Neural progenitor cell (in vitro differentiated cells): ENCODE measurements at regions not wholly inside any gene's neighbourhood (a gene's known extent, or its start where the extent isn't known, plus 50 kb on each side); places are given as distances from the start of the nearest gene placed in this dataset.

Experiments
- DNase-seq: peaks from one replicate; pipeline ENCODE4 v3.0.0-alpha.2; 2016; ENCODE audit warnings: low spot score
- H2AFZ ChIP-seq: fragments of 200-600 bp; sonication (generic); replicated peaks from 2 replicates; pipeline ENCODE4 v1.6.1; 2016; ENCODE audit warnings: antibody characterized with exemption
- H3F3A ChIP-seq: fragments of 200-600 bp; sonication (generic); 2 replicates; pipeline ENCODE4 v1.6.1; 2016; ENCODE audit warnings: antibody characterized with exemption, low read depth
- H3K27ac ChIP-seq: fragments of 200-600 bp; sonication (generic); 2 replicates; pipeline ENCODE4 v1.5.1; 2016; ENCODE audit warnings: mild to moderate bottlenecking
- H3K27me3 ChIP-seq: fragments of 200-600 bp; sonication (generic); 2 replicates; pipeline ENCODE4 v1.6.1; 2016; ENCODE audit warnings: mild to moderate bottlenecking, moderate library complexity
- H3K36me3 ChIP-seq: fragments of 200-600 bp; sonication (generic); 2 replicates; pipeline ENCODE4 v1.5.1; 2016
- H3K4me1 ChIP-seq: fragments of 200-600 bp; sonication (generic); 2 replicates; pipeline ENCODE4 v1.6.1; 2016; ENCODE audit warnings: mixed run types
- H3K4me2 ChIP-seq: fragments of 200-600 bp; sonication (generic); 2 replicates; pipeline ENCODE4 v1.6.1; 2016
- H3K4me3 ChIP-seq: fragments of 200-600 bp; sonication (generic); 2 replicates; pipeline ENCODE4 v1.5.1; 2016
- H3K79me2 ChIP-seq: fragments of 200-600 bp; sonication (generic); 2 replicates; pipeline ENCODE4 v1.6.1; 2016; ENCODE audit warnings: low read depth
- H3K9ac ChIP-seq: fragments of 200-600 bp; sonication (generic); 2 replicates; pipeline ENCODE4 v1.6.1; 2016
- H3K9me3 ChIP-seq: fragments of 200-600 bp; sonication (generic); 2 replicates; pipeline ENCODE4 v1.5.1; 2016; ENCODE audit warnings: low read depth
- H4K20me1 ChIP-seq: fragments of 200-600 bp; sonication (generic); 2 replicates; pipeline ENCODE4 v1.6.1; 2016; ENCODE audit warnings: low read depth
- H3K27ac Mint-ChIP-seq: 3 replicates; pipeline ENCODE4 v1.8.0; 2021; ENCODE audit warnings: mixed read lengths
- H3K27me3 Mint-ChIP-seq: 2 replicates; pipeline ENCODE4 v1.8.0; 2022; ENCODE audit warnings: low read depth, mild to moderate bottlenecking, inconsistent platforms, moderate library complexity, mixed read lengths; ENCODE audit not compliant: insufficient read depth
- H3K36me3 Mint-ChIP-seq: 3 replicates; pipeline ENCODE4 v1.8.0; 2021; ENCODE audit warnings: mixed read lengths
- H3K4me1 Mint-ChIP-seq: 3 replicates; pipeline ENCODE4 v1.8.0; 2021; ENCODE audit warnings: mixed read lengths
- H3K4me3 Mint-ChIP-seq: 3 replicates; pipeline ENCODE4 v1.8.0; 2021; ENCODE audit warnings: mild to moderate bottlenecking, moderate library complexity, mixed read lengths
- H3K9me3 Mint-ChIP-seq: 3 replicates; pipeline ENCODE4 v1.8.0; 2020; ENCODE audit warnings: mixed read lengths
- CTCF ChIP-seq: fragments of 200-600 bp; sonication (generic); IDR thresholded peaks from 2 replicates; pipeline ENCODE4 v1.5.1; 2017; ENCODE audit warnings: antibody characterized with exemption, mild to moderate bottlenecking
- EZH2 ChIP-seq: fragments of 200-600 bp; sonication (generic); IDR thresholded peaks from 2 replicates; pipeline ENCODE4 v1.6.1; 2017; ENCODE audit warnings: antibody characterized with exemption, mild to moderate bottlenecking, moderate library complexity
- EZH2phosphoT487 ChIP-seq: fragments of 200-600 bp; sonication (generic); IDR thresholded peaks from 2 replicates; pipeline ENCODE4 v1.6.1; 2017; ENCODE audit warnings: antibody characterized with exemption

GRCh38 chr9:97759581-97760288 is 62.6 kb upstream of the XPA start:
- H3K27me3 Mint-ChIP-seq: peaks cover 18% of the 10 kb centered on the region

GRCh38 chr9:97761056-97761598 is 64.0 kb upstream of the XPA start:
- peaks cover 4% of the 10 kb centered on the region for H3K4me1 ChIP-seq
- peaks cover 18% of the 10 kb centered on the region for H3K27me3 Mint-ChIP-seq
- H3K9me3 Mint-ChIP-seq: no peaks in the 10 kb centered on the region

More at GRCh38 chr9:97759581-97760288, 62.6 kb upstream of the XPA start:
- Mint-ChIP-seq H3K36me3 (no peaks in the 10 kb centered on the region), H3K4me3 (no peak overlapping the region), H3K9me3 (no peaks in the 10 kb centered on the region), H3K4me1 (no peaks in the 10 kb centered on the region), H3K27ac (no peak overlapping the region)
- H3K36me3 ChIP-seq: no peaks in the 10 kb centered on the region
- H3K4me3 ChIP-seq: no peak overlapping the region
- peaks cover 21% of the 10 kb centered on the region for H3K27me3 ChIP-seq
- H3K4me2 ChIP-seq: no peak overlapping the region
- no peak overlapping the region for H2AFZ ChIP-seq
- H4K20me1 ChIP-seq: no peaks in the 10 kb centered on the region
- H3F3A ChIP-seq: no peaks in the 10 kb centered on the region
- no peaks in the 10 kb centered on the region for H3K79me2 ChIP-seq
- H3K27ac ChIP-seq: no peak overlapping the region
- no peak for TF ChIP-seq CTCF
- TF ChIP-seq EZH2: no peak
- no peak for TF ChIP-seq EZH2phosphoT487
- no peak overlapping the region for H3K9ac ChIP-seq
- no peaks in the 10 kb centered on the region for H3K9me3 ChIP-seq
- DNase-seq: no peak
- peaks cover 4% of the 10 kb centered on the region for H3K4me1 ChIP-seq

GRCh38 chr9:97761879-97762278 is 64.7 kb upstream of the XPA start:
- H3K27me3 Mint-ChIP-seq: peaks cover 22% of the 10 kb centered on the region
- no peaks in the 10 kb centered on the region for H3F3A ChIP-seq
- no peaks in the 10 kb centered on the region for H3K36me3 ChIP-seq
- peaks cover 4% of the 10 kb centered on the region for H3K4me1 ChIP-seq
- DNase-seq: no peak
- TF ChIP-seq EZH2: no peak
- no peak for TF ChIP-seq CTCF
- no peak for TF ChIP-seq EZH2phosphoT487
- no peaks in the 10 kb centered on the region for H3K9me3 Mint-ChIP-seq
- H3K9me3 ChIP-seq: no peaks in the 10 kb centered on the region
- no peak overlapping the region for H3K4me3 Mint-ChIP-seq
- no peaks in the 10 kb centered on the region for H4K20me1 ChIP-seq
- no peak overlapping the region for H2AFZ ChIP-seq
- H3K9ac ChIP-seq: no peak overlapping the region
- H3K27me3 ChIP-seq: peaks cover 18% of the 10 kb centered on the region
- no peaks in the 10 kb centered on the region for H3K36me3 Mint-ChIP-seq
- no peak overlapping the region for H3K27ac Mint-ChIP-seq
- no peak overlapping the region for H3K4me2 ChIP-seq
- no peaks in the 10 kb centered on the region for H3K4me1 Mint-ChIP-seq
- no peak overlapping the region for H3K27ac ChIP-seq
- no peaks in the 10 kb centered on the region for H3K79me2 ChIP-seq
- H3K4me3 ChIP-seq: no peak overlapping the region

More at GRCh38 chr9:97761056-97761598, 64.0 kb upstream of the XPA start:
- no peak for TF ChIP-seq CTCF
- no peak for TF ChIP-seq EZH2
- TF ChIP-seq EZH2phosphoT487: no peak
- no peaks in the 10 kb centered on the region for H3K36me3 ChIP-seq
- H2AFZ ChIP-seq: no peak overlapping the region
- no peaks in the 10 kb centered on the region for H3K9me3 ChIP-seq
- Mint-ChIP-seq H3K4me3 (no peak overlapping the region), H3K4me1 (no peaks in the 10 kb centered on the region), H3K27ac (no peak overlapping the region), H3K36me3 (no peaks in the 10 kb centered on the region)
- H3K27me3 ChIP-seq: peaks cover 21% of the 10 kb centered on the region
- no peak for DNase-seq
- no peak overlapping the region for H3K4me2 ChIP-seq
- H3K79me2 ChIP-seq: no peaks in the 10 kb centered on the region
- no peak overlapping the region for H3K4me3 ChIP-seq
- no peaks in the 10 kb centered on the region for H4K20me1 ChIP-seq
- no peak overlapping the region for H3K27ac ChIP-seq
- no peaks in the 10 kb centered on the region for H3F3A ChIP-seq
- H3K9ac ChIP-seq: no peak overlapping the region
